OCI-LY1 (cell line): ENCODE measurements at regions not wholly inside any gene's neighbourhood (a gene's known extent, or its start where the extent isn't known, plus 50 kb on each side); places are given as distances from the start of the nearest gene placed in this dataset.

Experiments used
- H2AFZ ChIP-seq: fragments of 200-600 bp; sonication (generic), shearing (Covaris generic); 2 replicates; pipeline ENCODE4 v1.6.0; 2014; ENCODE audit warnings: antibody characterized with exemption, mild to moderate bottlenecking, low read length
- H3F3A ChIP-seq: fragments of 200-600 bp; sonication (generic), shearing (Covaris generic); 2 replicates; pipeline ENCODE4 v1.6.0; 2014; ENCODE audit warnings: mild to moderate bottlenecking, antibody characterized with exemption, low read length, moderate library complexity; ENCODE audit not compliant: insufficient read depth
- H3K27ac ChIP-seq: fragments of 200-600 bp; sonication (generic); 2 replicates; pipeline ENCODE4 v1.5.1; 2014; ENCODE audit warnings: low read length, mixed run types, mild to moderate bottlenecking, low read depth; ENCODE audit not compliant: poor library complexity, severe bottlenecking
- H3K27me3 ChIP-seq: fragments of 200-600 bp; sonication (generic); 2 replicates; pipeline ENCODE4 v1.6.0; 2014; ENCODE audit warnings: antibody characterized with exemption, mild to moderate bottlenecking, low read length, moderate library complexity; ENCODE audit not compliant: insufficient read depth
- H3K36me3 ChIP-seq: fragments of 200-600 bp; sonication (generic); 2 replicates; pipeline ENCODE4 v1.6.1; 2014; ENCODE audit warnings: mild to moderate bottlenecking, antibody characterized with exemption, low read length, moderate library complexity, mixed read lengths; ENCODE audit not compliant: insufficient read depth
- H3K4me1 ChIP-seq: fragments of 200-600 bp; sonication (generic); 2 replicates; pipeline ENCODE4 v1.5.1; 2014; ENCODE audit warnings: mild to moderate bottlenecking, low read length, moderate library complexity; ENCODE audit not compliant: insufficient read depth, severe bottlenecking
- H3K4me2 ChIP-seq: fragments of 200-600 bp; sonication (generic), shearing (Covaris generic); 2 replicates; pipeline ENCODE4 v1.6.1; 2014; ENCODE audit warnings: low read length
- H3K4me3 ChIP-seq: fragments of 200-600 bp; sonication (generic); 2 replicates; pipeline ENCODE4 v1.5.1; 2014; ENCODE audit warnings: low read length, low read depth, mild to moderate bottlenecking, mixed read lengths; ENCODE audit not compliant: poor library complexity, severe bottlenecking
- H3K79me2 ChIP-seq: fragments of 200-600 bp; shearing (Covaris generic); 2 replicates; pipeline ENCODE4 v1.6.1; 2016; ENCODE audit warnings: mixed run types, low read length, mixed read lengths; ENCODE audit not compliant: insufficient read depth
- H3K9ac ChIP-seq: fragments of 200-600 bp; sonication (generic), shearing (Covaris generic); 2 replicates; pipeline ENCODE4 v1.6.1; 2014; ENCODE audit warnings: mild to moderate bottlenecking, low read length, mixed read lengths
- H3K9me2 ChIP-seq: fragments of 200-600 bp; sonication (generic), shearing (Covaris generic); 2 replicates; pipeline ENCODE4 v1.6.1; 2014; ENCODE audit warnings: low read depth, mild to moderate bottlenecking, low read length, mixed read lengths
- H3K9me3 ChIP-seq: fragments of 200-600 bp; shearing (Covaris generic); 2 replicates; pipeline ENCODE4 v1.6.1; 2014; ENCODE audit warnings: low read length, mixed read lengths
- H4K20me1 ChIP-seq: fragments of 200-600 bp; sonication (generic), shearing (Covaris generic); 2 replicates; pipeline ENCODE4 v1.6.0; 2016; ENCODE audit warnings: mild to moderate bottlenecking, low read length; ENCODE audit not compliant: insufficient read depth
- EZH2 ChIP-seq: fragments of 200-600 bp; sonication (generic), shearing (Covaris generic); IDR thresholded peaks from 2 replicates; pipeline ENCODE4 v1.8.0; 2017; ENCODE audit warnings: borderline replicate concordance, mixed run types, mild to moderate bottlenecking, antibody characterized with exemption, low read length, moderate library complexity, mixed read lengths
- TF ChIP-seq, protein P1 (sequence below): fragments of 200-600 bp; sonication (generic), shearing (Covaris generic); IDR thresholded peaks from 2 replicates; pipeline ENCODE4 v1.5.1; 2017; ENCODE audit warnings: mild to moderate bottlenecking, antibody characterized with exemption, low read length, moderate library complexity, mixed read lengths

GRCh38 chr7:84845971-84846370 is 340.9 kb downstream of the SEMA3D start:
- H2AFZ ChIP-seq = no peak overlapping the region

GRCh38 chr7:84844771-84845170 is 342.1 kb downstream of the SEMA3D start:
- Histone ChIP-seq H3K9ac (no peak overlapping the region), H3K79me2 (no peaks in the 10 kb centered on the region), H2AFZ (no peak overlapping the region), H3K36me3 (no peaks in the 10 kb centered on the region), H3K9me2 (no peaks in the 10 kb centered on the region), H4K20me1 (no peaks in the 10 kb centered on the region), H3K4me2 (no peak overlapping the region), H3K4me1 (no peaks in the 10 kb centered on the region), H3F3A (no peaks in the 10 kb centered on the region), H3K27ac (no peak overlapping the region), H3K27me3 (no peaks in the 10 kb centered on the region), H3K9me3 (no peaks in the 10 kb centered on the region), H3K4me3 (no peak overlapping the region)
- TF ChIP-seq, protein P1, sequence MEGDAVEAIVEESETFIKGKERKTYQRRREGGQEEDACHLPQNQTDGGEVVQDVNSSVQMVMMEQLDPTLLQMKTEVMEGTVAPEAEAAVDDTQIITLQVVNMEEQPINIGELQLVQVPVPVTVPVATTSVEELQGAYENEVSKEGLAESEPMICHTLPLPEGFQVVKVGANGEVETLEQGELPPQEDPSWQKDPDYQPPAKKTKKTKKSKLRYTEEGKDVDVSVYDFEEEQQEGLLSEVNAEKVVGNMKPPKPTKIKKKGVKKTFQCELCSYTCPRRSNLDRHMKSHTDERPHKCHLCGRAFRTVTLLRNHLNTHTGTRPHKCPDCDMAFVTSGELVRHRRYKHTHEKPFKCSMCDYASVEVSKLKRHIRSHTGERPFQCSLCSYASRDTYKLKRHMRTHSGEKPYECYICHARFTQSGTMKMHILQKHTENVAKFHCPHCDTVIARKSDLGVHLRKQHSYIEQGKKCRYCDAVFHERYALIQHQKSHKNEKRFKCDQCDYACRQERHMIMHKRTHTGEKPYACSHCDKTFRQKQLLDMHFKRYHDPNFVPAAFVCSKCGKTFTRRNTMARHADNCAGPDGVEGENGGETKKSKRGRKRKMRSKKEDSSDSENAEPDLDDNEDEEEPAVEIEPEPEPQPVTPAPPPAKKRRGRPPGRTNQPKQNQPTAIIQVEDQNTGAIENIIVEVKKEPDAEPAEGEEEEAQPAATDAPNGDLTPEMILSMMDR = no peak
- TF ChIP-seq EZH2 = no peak

More at GRCh38 chr7:84845971-84846370, 340.9 kb downstream of the SEMA3D start:
- H3K4me3 ChIP-seq = no peak overlapping the region
- H4K20me1 ChIP-seq = no peaks in the 10 kb centered on the region
- no peak overlapping the region for H3K27ac ChIP-seq
- H3K9me3 ChIP-seq = no peaks in the 10 kb centered on the region
- TF ChIP-seq, protein P1 = no peak
- TF ChIP-seq EZH2 = no peak
- no peaks in the 10 kb centered on the region for H3K36me3 ChIP-seq
- H3K4me2 ChIP-seq = no peak overlapping the region
- no peaks in the 10 kb centered on the region for H3F3A ChIP-seq
- no peak overlapping the region for H3K9ac ChIP-seq
- H3K27me3 ChIP-seq = no peaks in the 10 kb centered on the region
- H3K4me1 ChIP-seq = no peaks in the 10 kb centered on the region
- no peaks in the 10 kb centered on the region for H3K9me2 ChIP-seq
- no peaks in the 10 kb centered on the region for H3K79me2 ChIP-seq

GRCh38 chr7:84841809-84842208 is 345.0 kb downstream of the SEMA3D start:
- Histone ChIP-seq H3K79me2 (no peaks in the 10 kb centered on the region), H3K4me2 (no peak overlapping the region), H3K9ac (no peak overlapping the region), H3K9me3 (no peaks in the 10 kb centered on the region), H3K4me1 (no peaks in the 10 kb centered on the region), H3K4me3 (no peak overlapping the region), H3K36me3 (no peaks in the 10 kb centered on the region), H3K27ac (no peak overlapping the region), H2AFZ (no peak overlapping the region), H3K27me3 (no peaks in the 10 kb centered on the region), H3K9me2 (0 out of 2 replicates have a peak, but pooled peaks cover 2% of the 10 kb centered on the region), H3F3A (no peaks in the 10 kb centered on the region), H4K20me1 (no peaks in the 10 kb centered on the region)
- TF ChIP-seq EZH2 = no peak
- TF ChIP-seq, protein P1 = no peak
